CD14-positive monocyte (primary cell): ENCODE measurements at regions not wholly inside any gene's neighbourhood (a gene's known extent, or its start where the extent isn't known, plus 50 kb on each side); places are given as distances from the start of the nearest gene placed in this dataset.

ENCODE experiments used
- DNase-seq, 3 donors: peaks; one replicate each; pipeline ENCODE4 v3.0.0-alpha.2; 2011 to 2022
- H2AFZ ChIP-seq: 2 replicates; pipeline ENCODE4 v1.6.0; 2012; ENCODE audit warnings: mild to moderate bottlenecking, low read depth, low read length, inconsistent platforms; ENCODE audit not compliant: insufficient read depth, poor library complexity, severe bottlenecking
- H3K27ac ChIP-seq, 2 donors: 1 replicate in 1 of 2; 2 replicates in 1 of 2; pipeline ENCODE4 v1.5.1; 2012 to 2013; ENCODE audit warnings: low read length in 2 of 2, control low read depth in 1 of 2, inconsistent platforms in 1 of 2, low read depth in 1 of 2, mild to moderate bottlenecking in 1 of 2
- H3K27me3 ChIP-seq, 2 donors: one replicate each; pipeline versions ENCODE4 v1.6.0 to v1.6.1; 2011 to 2013; ENCODE audit warnings: low read length in 2 of 2; ENCODE audit not compliant: control insufficient read depth in 2 of 2, insufficient read depth in 2 of 2
- H3K36me3 ChIP-seq, 2 donors: replicated peaks in 1 of 2; 1 replicate in 1 of 2; 2 replicates in 1 of 2; pipeline versions ENCODE4 v1.5.1 to v1.6.1; 2012 to 2013; ENCODE audit warnings: low read length in 2 of 2, control low read depth in 1 of 2, inconsistent platforms in 1 of 2, mild to moderate bottlenecking in 1 of 2; ENCODE audit not compliant: insufficient read depth in 2 of 2, control insufficient read depth in 1 of 2
- H3K4me1 ChIP-seq, 2 donors: 1 replicate in 1 of 2; 2 replicates in 1 of 2; pipeline versions ENCODE4 v1.5.1 to v1.6.1; 2012 to 2013; ENCODE audit warnings: low read length in 2 of 2, control low read depth in 1 of 2, inconsistent platforms in 1 of 2, mild to moderate bottlenecking in 1 of 2, moderate library complexity in 1 of 2; ENCODE audit not compliant: insufficient read depth in 2 of 2, control insufficient read depth in 1 of 2
- H3K4me2 ChIP-seq: replicated peaks from 2 replicates; pipeline ENCODE3; 2012; ENCODE audit warnings: low read length, moderate library complexity, mild to moderate bottlenecking; ENCODE audit not compliant: poor library complexity, severe bottlenecking; ENCODE audit errors: extremely low read depth
- H3K4me3 ChIP-seq, 3 experiments: fragments of 200-600 bp in 1 of 3; sonication (generic) in 1 of 3; replicated peaks in 1 of 3; 1 replicate in 2 of 3; 2 replicates in 1 of 3; pipeline ENCODE4 v1.5.1; 2011 to 2013; ENCODE audit warnings: low read length in 3 of 3, mild to moderate bottlenecking in 3 of 3, control low read depth in 2 of 3, low read depth in 2 of 3, inconsistent platforms in 1 of 3, moderate library complexity in 1 of 3
- H3K79me2 ChIP-seq: 2 replicates; pipeline ENCODE4 v1.6.0; 2012; ENCODE audit warnings: mild to moderate bottlenecking, control low read depth, inconsistent platforms, low read length, moderate library complexity; ENCODE audit not compliant: insufficient read depth
- H3K9ac ChIP-seq: 2 replicates; pipeline ENCODE4 v1.6.0; 2017; ENCODE audit warnings: low read length, mild to moderate bottlenecking; ENCODE audit not compliant: insufficient read depth, poor library complexity, severe bottlenecking
- H3K9me3 ChIP-seq, 2 donors: replicated peaks in 1 of 2; 1 replicate in 1 of 2; 2 replicates in 1 of 2; pipeline versions ENCODE4 v1.5.1 to v1.6.1; 2012 to 2013; ENCODE audit warnings: low read length in 2 of 2, control low read depth in 1 of 2; ENCODE audit not compliant: control insufficient read depth in 1 of 2, insufficient read depth in 1 of 2
- H4K20me1 ChIP-seq: 2 replicates; pipeline ENCODE4 v1.6.0; 2012; ENCODE audit warnings: mild to moderate bottlenecking, low read length, control low read depth, moderate library complexity; ENCODE audit not compliant: insufficient read depth
- H3K27ac Mint-ChIP-seq, 7 donors: one replicate each; pipeline ENCODE4 v1.8.0; 2020; ENCODE audit warnings: mild to moderate bottlenecking in 7 of 7, mixed read lengths in 7 of 7, moderate library complexity in 6 of 7, inconsistent platforms in 2 of 7
- H3K27me3 Mint-ChIP-seq, 3 donors: one replicate each; pipeline ENCODE4 v1.8.0; 2021 to 2022; ENCODE audit warnings: low read depth in 3 of 3, mild to moderate bottlenecking in 3 of 3, mixed read lengths in 3 of 3, moderate library complexity in 3 of 3, inconsistent platforms in 1 of 3
- H3K36me3 Mint-ChIP-seq, 2 donors: one replicate each; pipeline ENCODE4 v1.8.0; 2020; ENCODE audit warnings: mixed read lengths in 2 of 2, inconsistent platforms in 1 of 2, mild to moderate bottlenecking in 1 of 2
- H3K4me1 Mint-ChIP-seq: one replicate; pipeline ENCODE4 v1.8.0; 2020; ENCODE audit warnings: mild to moderate bottlenecking, mixed read lengths
- H3K4me3 Mint-ChIP-seq, 2 donors: one replicate each; pipeline ENCODE4 v1.8.0; 2020; ENCODE audit warnings: mild to moderate bottlenecking in 2 of 2, mixed read lengths in 2 of 2, moderate library complexity in 1 of 2
- H3K9me3 Mint-ChIP-seq, 7 donors: one replicate each; pipeline ENCODE4 v1.8.0; 2020 to 2022; ENCODE audit warnings: mixed read lengths in 7 of 7, mild to moderate bottlenecking in 6 of 7, moderate library complexity in 6 of 7, inconsistent platforms in 2 of 7
- WGBS: methylation state at CpG from one replicate; pipeline ENCODE4 v1.1.5; 2013; ENCODE audit warnings: missing lambda C conversion rate; ENCODE audit not compliant: insufficient coverage; 5-methylcytosine and 5-hydroxymethylcytosine counted together
- intact Hi-C, 2 donors: fragments of 100-400 bp; cut with micrococcal nuclease; formaldehyde crosslinking; loops; one replicate each; pipeline versions ENCODE4 v1.15.0 to v1.15.1; 2023
- TF ChIP-seq, protein P1 (sequence below): fragments of 200-600 bp; IDR thresholded peaks from one replicate; pipeline ENCODE4 v1.8.0; 2022; ENCODE audit warnings: antibody characterized with exemption, mild to moderate bottlenecking

- Histone ChIP-seq H2AFZ (no peak overlapping the region), H3K27ac (no peak overlapping the region), H3K4me3 (no peak overlapping the region), H3K9ac (no peak overlapping the region), H3K4me2 (no peak overlapping the region), H3K79me2 (no peaks in the 10 kb centered on the region), H3K36me3 (no peaks in the 10 kb centered on the region), H3K27me3 (no peaks in the 10 kb centered on the region), H3K9me3 (no peaks in the 10 kb centered on the region), H4K20me1 (no peaks in the 10 kb centered on the region), H3K4me1 (no peaks in the 10 kb centered on the region)
- peaks cover 0 to 2% (median 0%) of the 10 kb centered on the region in 7 donors for H3K9me3 Mint-ChIP-seq
- H3K27me3 Mint-ChIP-seq: peaks cover 0 to 1% (median 0%) of the 10 kb centered on the region in 3 donors
- WGBS: no CpG with 5 or more reads among the region's 2 CpGs
- intact Hi-C loops: no loop called here
- no peaks in the 10 kb centered on the region for H3K36me3 Mint-ChIP-seq
- H3K27ac Mint-ChIP-seq: no peak overlapping the region
- DNase-seq: no peak
- H3K4me3 Mint-ChIP-seq: no peak overlapping the region
- H3K4me1 Mint-ChIP-seq: no peaks in the 10 kb centered on the region
- TF ChIP-seq, protein P1, sequence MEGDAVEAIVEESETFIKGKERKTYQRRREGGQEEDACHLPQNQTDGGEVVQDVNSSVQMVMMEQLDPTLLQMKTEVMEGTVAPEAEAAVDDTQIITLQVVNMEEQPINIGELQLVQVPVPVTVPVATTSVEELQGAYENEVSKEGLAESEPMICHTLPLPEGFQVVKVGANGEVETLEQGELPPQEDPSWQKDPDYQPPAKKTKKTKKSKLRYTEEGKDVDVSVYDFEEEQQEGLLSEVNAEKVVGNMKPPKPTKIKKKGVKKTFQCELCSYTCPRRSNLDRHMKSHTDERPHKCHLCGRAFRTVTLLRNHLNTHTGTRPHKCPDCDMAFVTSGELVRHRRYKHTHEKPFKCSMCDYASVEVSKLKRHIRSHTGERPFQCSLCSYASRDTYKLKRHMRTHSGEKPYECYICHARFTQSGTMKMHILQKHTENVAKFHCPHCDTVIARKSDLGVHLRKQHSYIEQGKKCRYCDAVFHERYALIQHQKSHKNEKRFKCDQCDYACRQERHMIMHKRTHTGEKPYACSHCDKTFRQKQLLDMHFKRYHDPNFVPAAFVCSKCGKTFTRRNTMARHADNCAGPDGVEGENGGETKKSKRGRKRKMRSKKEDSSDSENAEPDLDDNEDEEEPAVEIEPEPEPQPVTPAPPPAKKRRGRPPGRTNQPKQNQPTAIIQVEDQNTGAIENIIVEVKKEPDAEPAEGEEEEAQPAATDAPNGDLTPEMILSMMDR: no peak
Observed at GRCh38 chr10:65306201-65306600, 1619.6 kb upstream of the LRRTM3 start.

GRCh38 chr10:65312876-65313275 lies 1613.0 kb upstream of the LRRTM3 start:
- no peaks in the 10 kb centered on the region for H3K36me3 ChIP-seq
- H3K27me3 Mint-ChIP-seq: no peaks in the 10 kb centered on the region
- no peaks in the 10 kb centered on the region for H3K4me1 Mint-ChIP-seq
- H3K9ac ChIP-seq: no peak overlapping the region
- DNase-seq: no peak
- TF ChIP-seq, protein P1: no peak
- peaks cover 0 to 3% (median 0%) of the 10 kb centered on the region in 7 donors for H3K9me3 Mint-ChIP-seq
- no peak overlapping the region for H3K4me2 ChIP-seq
- no peaks in the 10 kb centered on the region for H3K27me3 ChIP-seq
- H3K4me1 ChIP-seq: no peaks in the 10 kb centered on the region
- H3K9me3 ChIP-seq: no peaks in the 10 kb centered on the region
- H3K4me3 Mint-ChIP-seq: no peak overlapping the region
- no peaks in the 10 kb centered on the region for H3K79me2 ChIP-seq
- H3K4me3 ChIP-seq: no peak overlapping the region
- no peak overlapping the region for H2AFZ ChIP-seq
- no peak overlapping the region for H3K27ac ChIP-seq
- intact Hi-C loops: no loop called here
- no peaks in the 10 kb centered on the region for H3K36me3 Mint-ChIP-seq
- no peak overlapping the region for H3K27ac Mint-ChIP-seq
- no peaks in the 10 kb centered on the region for H4K20me1 ChIP-seq
